Calu3 (cell line): ENCODE measurements at regions not wholly inside any gene's neighbourhood (a gene's known extent, or its start where the extent isn't known, plus 50 kb on each side); places are given as distances from the start of the nearest gene placed in this dataset.

Experiments used
- BruUV-seq: library from RNA; stranded (reverse); fragments of 400-500 nt; replicated peaks from 2 replicates; lab custom pipeline; 2021; lab: Mats Ljungman, UMichigan
- CTCF ChIA-PET: fragments of 300-600 bp; sonication (Branson Sonifier 250); formaldehyde crosslinking; loops from one replicate; lab custom pipeline; 2022; ENCODE audit warnings: antibody characterized with exemption; lab: Charles Lee
- DNase-seq: peaks from one replicate; pipeline ENCODE4 v3.0.0; 2022
- H3K27ac Mint-ChIP-seq: one replicate; pipeline ENCODE4 v1.8.0; 2022; ENCODE audit warnings: mixed read lengths; ENCODE audit not compliant: unreplicated experiment
- H3K27me3 Mint-ChIP-seq: one replicate; pipeline ENCODE4 v1.8.0; 2022; ENCODE audit warnings: mixed read lengths; ENCODE audit not compliant: unreplicated experiment
- H3K36me3 Mint-ChIP-seq: one replicate; pipeline ENCODE4 v1.8.0; 2022; ENCODE audit warnings: mild to moderate bottlenecking, moderate library complexity, mixed read lengths; ENCODE audit not compliant: insufficient read depth, unreplicated experiment
- H3K4me1 Mint-ChIP-seq: one replicate; pipeline ENCODE4 v1.8.0; 2022; ENCODE audit warnings: mild to moderate bottlenecking, low read depth, mixed read lengths; ENCODE audit not compliant: unreplicated experiment
- H3K4me3 Mint-ChIP-seq: one replicate; pipeline ENCODE4 v1.8.0; 2022; ENCODE audit warnings: mild to moderate bottlenecking, low read depth, moderate library complexity, mixed read lengths; ENCODE audit not compliant: unreplicated experiment
- H3K9me3 Mint-ChIP-seq: one replicate; pipeline ENCODE4 v1.8.0; 2022; ENCODE audit warnings: low read depth, mixed read lengths; ENCODE audit not compliant: unreplicated experiment
- intact Hi-C: fragments of 100-400 bp; cut with micrococcal nuclease; formaldehyde crosslinking; loops from one replicate; pipeline ENCODE4 v1.10.0; 2022; ENCODE audit not compliant: unreplicated experiment
- TF ChIP-seq, protein P1 (sequence below): fragments of 200-600 bp; IDR thresholded peaks from one replicate; pipeline ENCODE4 v1.8.0; 2022; ENCODE audit warnings: antibody characterized with exemption; ENCODE audit not compliant: unreplicated experiment

DNA sequence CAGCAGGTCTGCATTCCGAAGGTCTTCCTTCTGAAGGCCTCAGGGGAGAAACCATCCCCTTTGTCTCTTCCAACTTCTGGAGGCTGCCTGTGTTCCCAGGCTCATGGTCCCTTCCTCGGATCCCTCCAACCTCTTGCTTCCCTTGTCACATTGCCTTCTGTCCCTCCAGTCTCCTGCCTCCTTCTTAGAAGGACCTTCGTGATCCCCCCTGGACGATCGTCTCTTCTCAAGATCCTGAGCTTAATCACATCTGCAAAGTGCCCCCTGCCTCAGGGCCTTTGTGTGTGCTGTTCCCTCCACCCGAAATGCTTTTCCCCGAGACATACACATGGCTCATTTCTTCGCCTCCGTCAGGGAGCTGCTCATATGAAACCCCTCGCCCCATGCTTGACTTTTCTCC, 505.8 kb downstream of the SHQ1 start:
- no peak overlapping the region for H3K27ac Mint-ChIP-seq
- intact Hi-C loops: no loop called here
- H3K27me3 Mint-ChIP-seq: no peaks in the 10 kb centered on the region
- no peaks in the 10 kb centered on the region for H3K4me1 Mint-ChIP-seq
- CTCF ChIA-PET: interaction anchor here (0.6 kb wide), 1 partner anchor 197 kb away, joined by 3 read pairs; no protein-coding TSS in a partner anchor
- no peak overlapping the region for H3K4me3 Mint-ChIP-seq
- H3K36me3 Mint-ChIP-seq: no peaks in the 10 kb centered on the region
- H3K9me3 Mint-ChIP-seq: no peaks in the 10 kb centered on the region
- DNase-seq: no peak
- TF ChIP-seq, protein P1, sequence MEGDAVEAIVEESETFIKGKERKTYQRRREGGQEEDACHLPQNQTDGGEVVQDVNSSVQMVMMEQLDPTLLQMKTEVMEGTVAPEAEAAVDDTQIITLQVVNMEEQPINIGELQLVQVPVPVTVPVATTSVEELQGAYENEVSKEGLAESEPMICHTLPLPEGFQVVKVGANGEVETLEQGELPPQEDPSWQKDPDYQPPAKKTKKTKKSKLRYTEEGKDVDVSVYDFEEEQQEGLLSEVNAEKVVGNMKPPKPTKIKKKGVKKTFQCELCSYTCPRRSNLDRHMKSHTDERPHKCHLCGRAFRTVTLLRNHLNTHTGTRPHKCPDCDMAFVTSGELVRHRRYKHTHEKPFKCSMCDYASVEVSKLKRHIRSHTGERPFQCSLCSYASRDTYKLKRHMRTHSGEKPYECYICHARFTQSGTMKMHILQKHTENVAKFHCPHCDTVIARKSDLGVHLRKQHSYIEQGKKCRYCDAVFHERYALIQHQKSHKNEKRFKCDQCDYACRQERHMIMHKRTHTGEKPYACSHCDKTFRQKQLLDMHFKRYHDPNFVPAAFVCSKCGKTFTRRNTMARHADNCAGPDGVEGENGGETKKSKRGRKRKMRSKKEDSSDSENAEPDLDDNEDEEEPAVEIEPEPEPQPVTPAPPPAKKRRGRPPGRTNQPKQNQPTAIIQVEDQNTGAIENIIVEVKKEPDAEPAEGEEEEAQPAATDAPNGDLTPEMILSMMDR: no peak
- BruUV-seq: no TSS peak

DNA sequence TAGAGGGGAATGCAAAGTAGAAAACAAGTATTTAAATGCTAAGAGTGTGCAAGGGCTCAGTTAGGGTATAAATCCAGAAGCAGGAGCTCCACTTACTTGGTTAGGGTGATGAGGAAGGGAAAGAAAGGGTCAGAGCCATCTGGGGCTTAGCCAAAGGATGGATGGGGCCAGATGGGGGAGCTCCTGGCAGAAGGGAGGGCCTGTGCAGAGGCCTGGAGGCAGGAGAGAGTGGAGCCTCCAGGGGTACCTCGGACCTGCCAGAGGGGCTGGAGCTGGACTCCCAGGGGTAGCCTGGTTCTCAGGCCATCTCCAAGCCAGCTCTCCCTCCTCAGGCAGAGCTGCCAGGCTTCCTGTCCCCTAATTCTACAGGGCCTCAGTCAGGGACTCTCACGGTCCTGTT, 506.3 kb downstream of the SHQ1 start:
- intact Hi-C loops: no loop called here
- CTCF ChIA-PET: interaction anchor here (0.6 kb wide), 1 partner anchor 198 kb away, joined by 3 read pairs; no protein-coding TSS in a partner anchor
- no peaks in the 10 kb centered on the region for H3K9me3 Mint-ChIP-seq
- TF ChIP-seq, protein P1: no peak
- no peaks in the 10 kb centered on the region for H3K4me1 Mint-ChIP-seq
- H3K36me3 Mint-ChIP-seq: no peaks in the 10 kb centered on the region
- H3K4me3 Mint-ChIP-seq: no peak overlapping the region
- no TSS peak for BruUV-seq
- DNase-seq: no peak
- H3K27ac Mint-ChIP-seq: no peak overlapping the region
- H3K27me3 Mint-ChIP-seq: no peaks in the 10 kb centered on the region

DNA sequence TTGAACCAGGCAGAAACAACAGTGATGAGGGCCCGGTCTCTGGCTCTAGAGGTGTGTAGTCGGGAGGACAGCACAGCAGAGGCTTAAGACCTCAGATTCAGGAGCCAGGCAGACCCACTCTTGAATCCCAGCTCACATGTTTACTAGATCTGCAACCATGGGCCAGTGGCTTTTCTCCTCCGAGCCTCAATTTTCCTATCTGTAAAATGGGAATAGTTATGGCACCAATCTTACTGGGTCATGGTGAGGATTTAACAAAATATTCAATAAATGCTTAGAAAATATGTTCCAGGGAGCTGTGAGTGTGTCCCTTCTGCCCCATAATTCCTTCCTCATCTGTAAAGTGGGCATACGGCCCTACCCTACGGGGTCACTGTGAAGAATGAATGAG, 506.9 kb downstream of the SHQ1 start:
- H3K4me3 Mint-ChIP-seq: no peak overlapping the region
- no peaks in the 10 kb centered on the region for H3K4me1 Mint-ChIP-seq
- H3K36me3 Mint-ChIP-seq: no peaks in the 10 kb centered on the region
- CTCF ChIA-PET: no interaction called here
- no TSS peak for BruUV-seq
- DNase-seq: no peak
- H3K27me3 Mint-ChIP-seq: no peaks in the 10 kb centered on the region
- no peak overlapping the region for H3K27ac Mint-ChIP-seq
- TF ChIP-seq, protein P1: no peak
- no peaks in the 10 kb centered on the region for H3K9me3 Mint-ChIP-seq
- intact Hi-C loops: no loop called here

DNA sequence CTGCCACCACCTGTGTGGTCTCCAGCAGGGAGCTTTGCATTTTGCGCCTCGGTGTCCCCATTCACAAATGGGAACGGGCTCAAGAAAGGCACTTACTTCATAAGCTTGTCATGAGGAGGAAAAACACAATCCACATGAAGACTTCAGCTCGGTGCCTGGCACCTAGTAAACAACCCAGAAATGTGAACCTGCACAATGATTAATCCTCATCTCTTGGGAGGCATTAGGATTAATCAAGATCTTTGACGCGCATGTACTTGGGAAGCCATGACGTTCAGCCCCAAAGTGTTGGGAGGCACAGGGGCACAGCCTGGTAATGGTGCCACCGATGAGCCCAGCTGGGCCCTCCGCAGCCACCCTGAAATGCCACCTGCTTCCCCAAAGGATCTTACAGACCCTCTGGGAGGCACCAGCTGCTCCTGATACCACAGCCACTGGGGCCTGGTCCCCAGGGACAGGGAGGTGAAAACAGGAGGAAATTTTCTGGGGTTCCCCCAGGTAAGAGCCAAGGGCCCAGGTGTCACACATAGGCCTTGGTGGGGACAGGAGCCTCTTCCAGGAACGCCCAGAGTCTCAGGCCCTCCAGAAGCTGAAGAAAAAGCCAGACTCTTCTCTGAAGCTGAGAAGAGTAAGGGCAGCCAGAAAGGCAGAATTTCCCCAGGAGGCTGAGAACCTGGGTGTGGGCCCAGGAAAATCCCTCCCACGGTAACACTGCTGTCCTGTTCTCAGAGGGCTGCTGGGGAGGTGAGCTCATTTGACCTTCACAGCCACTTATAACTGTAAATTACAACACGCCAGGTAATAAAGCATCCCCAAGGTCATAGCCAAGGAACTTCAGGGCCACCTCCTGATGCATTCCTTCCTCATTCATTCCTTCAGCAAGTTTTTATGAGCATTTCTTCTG, 507.5 kb downstream of the SHQ1 start:
- no peaks in the 10 kb centered on the region for H3K36me3 Mint-ChIP-seq
- intact Hi-C loops: no loop called here
- no TSS peak for BruUV-seq
- no peak overlapping the region for H3K4me3 Mint-ChIP-seq
- H3K9me3 Mint-ChIP-seq: no peaks in the 10 kb centered on the region
- TF ChIP-seq, protein P1: no peak
- no peak for DNase-seq
- H3K4me1 Mint-ChIP-seq: no peaks in the 10 kb centered on the region
- no peak overlapping the region for H3K27ac Mint-ChIP-seq
- CTCF ChIA-PET: interaction anchor here (0.6 kb wide), 1 partner anchor 301 kb away, joined by 3 read pairs; no protein-coding TSS in a partner anchor
- no peaks in the 10 kb centered on the region for H3K27me3 Mint-ChIP-seq
